H1 (cell line): ENCODE measurements at regions not wholly inside any gene's neighbourhood (a gene's known extent, or its start where the extent isn't known, plus 50 kb on each side); places are given as distances from the start of the nearest gene placed in this dataset.

Source experiments
- CHD7 ChIP-seq: fragments of 300-600 bp; sonication (generic); IDR thresholded peaks from 2 replicates; pipeline ENCODE4 v1.7.1; 2012; ENCODE audit warnings: low read length, moderate library complexity, mild to moderate bottlenecking, inconsistent platforms; ENCODE audit not compliant: insufficient replicate concordance
- E2F6 ChIP-seq: IDR thresholded peaks from 2 replicates; pipeline ENCODE4 v1.6.1; 2012; ENCODE audit warnings: inconsistent platforms
- NANOG ChIP-seq: IDR thresholded peaks from 2 replicates; pipeline ENCODE4 v1.6.1; 2011; ENCODE audit warnings: low read length, low read depth, mild to moderate bottlenecking, inconsistent platforms; ENCODE audit not compliant: insufficient read depth, poor library complexity, severe bottlenecking
- NRF1 ChIP-seq: IDR thresholded peaks from 2 replicates; pipeline ENCODE4 v1.6.1; 2011; ENCODE audit warnings: mild to moderate bottlenecking, low read depth, low read length, improper control_type of control experiment
- POLR2AphosphoS5 ChIP-seq: IDR thresholded peaks from 2 replicates; pipeline ENCODE4 v1.6.1; 2011; ENCODE audit warnings: low read depth, low read length
- SP2 ChIP-seq: IDR thresholded peaks from 2 replicates; pipeline ENCODE4 v1.6.1; 2012; ENCODE audit warnings: mild to moderate bottlenecking, low read length, inconsistent platforms
- SP4 ChIP-seq: IDR thresholded peaks from 2 replicates; pipeline ENCODE4 v1.6.1; 2012; ENCODE audit warnings: low read length, inconsistent platforms
- TAF1 ChIP-seq: IDR thresholded peaks from 2 replicates; pipeline ENCODE4 v1.6.1; 2011; ENCODE audit warnings: mild to moderate bottlenecking, low read depth, low read length
- YY1 ChIP-seq: IDR thresholded peaks from 2 replicates; pipeline ENCODE4 v1.6.1; 2011; ENCODE audit warnings: low read depth, mild to moderate bottlenecking, low read length

DNA sequence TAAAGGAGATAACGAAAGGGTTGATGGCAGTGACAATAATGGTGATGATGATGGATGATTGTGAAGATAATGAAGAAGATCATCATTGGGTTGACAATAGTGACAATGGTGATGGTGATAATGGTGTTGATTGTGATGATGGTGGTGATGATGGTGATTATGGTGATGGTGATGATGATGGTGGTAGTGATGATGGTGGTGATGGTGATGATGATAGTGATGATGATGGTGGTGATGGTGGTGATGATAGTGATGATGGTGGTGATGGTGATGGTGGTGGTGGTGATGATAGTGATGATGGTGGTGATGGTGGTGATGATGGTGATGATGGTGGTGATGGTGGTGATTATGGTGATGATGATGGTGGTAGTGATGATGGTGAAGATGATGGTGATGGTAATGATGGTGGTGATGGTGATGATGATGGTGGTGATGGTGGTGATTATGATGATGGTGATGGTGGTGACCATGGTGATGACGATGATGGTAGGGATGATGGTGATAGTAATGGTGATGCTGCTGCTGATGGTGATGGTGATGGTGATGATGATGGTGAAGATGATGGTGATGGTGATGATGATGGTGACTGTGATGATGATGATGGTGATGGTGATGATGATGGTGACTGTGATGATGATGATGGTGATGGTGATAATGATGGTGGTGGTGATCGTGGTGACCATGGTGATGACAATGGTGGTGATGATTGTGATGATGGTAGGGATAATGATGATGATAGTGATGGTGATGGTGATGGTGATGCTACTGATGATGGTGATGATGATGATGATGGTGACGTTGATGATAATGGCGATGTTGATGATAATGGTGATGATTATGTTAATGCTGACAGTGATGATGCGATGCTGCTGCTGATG, 61.6 kb upstream of the NKX1-1 start (continued):
- no peak for TF ChIP-seq E2F6
- no peak for TF ChIP-seq SP4
- no peak for TF ChIP-seq TAF1
- no peak for TF ChIP-seq CHD7
- TF ChIP-seq SP2: no peak
- no peak for TF ChIP-seq NRF1
- no peak for TF ChIP-seq NANOG
- TF ChIP-seq YY1: no peak
- TF ChIP-seq POLR2AphosphoS5: no peak
